ENCODE measurements at regions not wholly inside any gene's neighbourhood (a gene's known extent, or its start where the extent isn't known, plus 50 kb on each side); places are given as distances from the start of the nearest gene placed in this dataset.

- intact Hi-C loops (cut with DNase I) = no loop called here
- Histone ChIP-seq H3K4me1 (no peaks in the 10 kb centered on the region), H3K9me3 (peaks cover 0 to 13% (median 0%) of the 10 kb centered on the region in 11 donors), H3K27me3 (no peaks in the 10 kb centered on the region), H3K4me3 (no peak overlapping the region), H3K27ac (no peak overlapping the region), H3K36me3 (no peaks in the 10 kb centered on the region)
- no peak for TF ChIP-seq CTCF (IDR thresholded peaks at IDR 0.05)
- DNase-seq (no peak), ATAC-seq (no peak)
- 36 to 51% methylated on average over 2 of the region's 2 CpGs for WGBS, 2 donors
Observed at GRCh38 chr5:8478326-8478725, 609.4 kb downstream of the MTRR start.

- ATAC-seq = no peak
Observed at GRCh38 chr5:8481007-8481406, 612.1 kb downstream of the MTRR start.

GRCh38 chr5:8491254-8491653, 622.3 kb downstream of the MTRR start:
- TF ChIP-seq CTCF (IDR thresholded peaks at IDR 0.05) = no peak
- H3K4me1 ChIP-seq = no peaks in the 10 kb centered on the region
- ATAC-seq (no peak), DNase-seq (no peak)
- peaks cover 0 to 45% (median 20%) of the 10 kb centered on the region in 11 donors for H3K9me3 ChIP-seq
- H3K4me3 ChIP-seq = no peak overlapping the region
- H3K27me3 ChIP-seq = no peaks in the 10 kb centered on the region
- intact Hi-C loops (cut with DNase I) = no loop called here
- H3K27ac ChIP-seq = no peak overlapping the region
- H3K36me3 ChIP-seq = no peaks in the 10 kb centered on the region

More at GRCh38 chr5:8481007-8481406, 612.1 kb downstream of the MTRR start:
- no peaks in the 10 kb centered on the region for H3K36me3 ChIP-seq
- intact Hi-C loops (cut with DNase I) = no loop called here
- no peak for TF ChIP-seq CTCF (IDR thresholded peaks at IDR 0.05)
- no peaks in the 10 kb centered on the region for H3K4me1 ChIP-seq
- no peak for DNase-seq
- no peak overlapping the region for H3K27ac ChIP-seq
- H3K4me3 ChIP-seq = no peak overlapping the region
- WGBS, 2 donors = 92 to 93% methylated on average over 2 of the region's 2 CpGs
- no peaks in the 10 kb centered on the region for H3K27me3 ChIP-seq
- peaks cover 0 to 13% (median 0%) of the 10 kb centered on the region in 11 donors for H3K9me3 ChIP-seq

- no peak for ATAC-seq
- H3K4me1 ChIP-seq = no peaks in the 10 kb centered on the region
- TF ChIP-seq CTCF (IDR thresholded peaks at IDR 0.05) = no peak
- no peaks in the 10 kb centered on the region for H3K27me3 ChIP-seq
- intact Hi-C loops (cut with DNase I) = no loop called here
- no peak for DNase-seq
- no peaks in the 10 kb centered on the region for H3K36me3 ChIP-seq
- peaks cover 0 to 56% (median 23%) of the 10 kb centered on the region in 11 donors for H3K9me3 ChIP-seq
- no peak overlapping the region for H3K27ac ChIP-seq
- no peak overlapping the region for H3K4me3 ChIP-seq
Observed at GRCh38 chr5:8493176-8493575, 624.2 kb downstream of the MTRR start.

GRCh38 chr5:8500426-8500825, 631.5 kb downstream of the MTRR start:
- DNase-seq (no peak), ATAC-seq (no peak)
- Histone ChIP-seq H3K4me1 (no peaks in the 10 kb centered on the region), H3K4me3 (no peak overlapping the region), H3K27me3 (no peaks in the 10 kb centered on the region), H3K36me3 (no peaks in the 10 kb centered on the region), H3K9me3 (peaks cover 0 to 44% (median 9%) of the 10 kb centered on the region in 11 donors), H3K27ac (no peak overlapping the region)
- intact Hi-C loops (cut with DNase I) = no loop called here
- TF ChIP-seq CTCF (IDR thresholded peaks at IDR 0.05) = no peak
- WGBS, 2 donors = 64 to 68% methylated on average over 3 of the region's 3 CpGs

Data from heart right ventricle (tissue), 16 donors.